GM19372 (cell line): ENCODE measurements at regions not wholly inside any gene's neighbourhood (a gene's known extent, or its start where the extent isn't known, plus 50 kb on each side); places are given as distances from the start of the nearest gene placed in this dataset.

Experiments used
- ATAC-seq: cut with Tn5 transposase; IDR thresholded peaks from one replicate; pipeline ENCODE4 v1.9.1; 2021; ENCODE audit warnings: mild to moderate bottlenecking, low read depth, moderate library complexity; ENCODE audit not compliant: unreplicated experiment

GRCh38 chr10:28920091-28920490 lies 242.8 kb downstream of the BAMBI start:
- no peak for ATAC-seq

- no peak for ATAC-seq
These were observed 244.8 kb downstream of the BAMBI start for GRCh38 chr10:28922127-28922526.

- ATAC-seq, result no peak
These were observed 245.5 kb downstream of the BAMBI start for GRCh38 chr10:28922861-28923260.

- no peak for ATAC-seq
These were observed 247.4 kb downstream of the BAMBI start for GRCh38 chr10:28924717-28925116.

GRCh38 chr10:28925121-28925663 lies 247.9 kb downstream of the BAMBI start:
- no peak for ATAC-seq

GRCh38 chr10:28926932-28927331 lies 249.6 kb downstream of the BAMBI start:
- no peak for ATAC-seq

- no peak for ATAC-seq
These were observed 251.2 kb downstream of the BAMBI start for GRCh38 chr10:28928484-28928883.

- no peak for ATAC-seq
These were observed 252.6 kb downstream of the BAMBI start for GRCh38 chr10:28929942-28930341.

- ATAC-seq, result no peak
These were observed 253.5 kb downstream of the BAMBI start for GRCh38 chr10:28930514-28931495.

GRCh38 chr10:28935061-28935460 lies 257.7 kb downstream of the BAMBI start:
- ATAC-seq, result no peak

- ATAC-seq, result no peak
These were observed 260.6 kb downstream of the BAMBI start for GRCh38 chr10:28937959-28938358.

- no peak for ATAC-seq
These were observed 261.4 kb downstream of the BAMBI start for GRCh38 chr10:28938745-28939144.

GRCh38 chr10:28939281-28940157 lies 262.2 kb downstream of the BAMBI start:
- ATAC-seq, result no peak

GRCh38 chr10:28940158-28940888 lies 263.0 kb downstream of the BAMBI start:
- no peak for ATAC-seq

- ATAC-seq, result no peak
These were observed 264.7 kb downstream of the BAMBI start for GRCh38 chr10:28942012-28942411.

- ATAC-seq, result no peak
These were observed 268.6 kb downstream of the BAMBI start for GRCh38 chr10:28945959-28946358.

- ATAC-seq, result no peak
These were observed 269.2 kb downstream of the BAMBI start for GRCh38 chr10:28946479-28946878.

GRCh38 chr10:28947171-28947570 lies 269.9 kb downstream of the BAMBI start:
- no peak for ATAC-seq

- no peak for ATAC-seq
These were observed 270.7 kb downstream of the BAMBI start for GRCh38 chr10:28948046-28948445.
